ENCODE measurements at regions not wholly inside any gene's neighbourhood (a gene's known extent, or its start where the extent isn't known, plus 50 kb on each side); places are given as distances from the start of the nearest gene placed in this dataset.

DNA sequence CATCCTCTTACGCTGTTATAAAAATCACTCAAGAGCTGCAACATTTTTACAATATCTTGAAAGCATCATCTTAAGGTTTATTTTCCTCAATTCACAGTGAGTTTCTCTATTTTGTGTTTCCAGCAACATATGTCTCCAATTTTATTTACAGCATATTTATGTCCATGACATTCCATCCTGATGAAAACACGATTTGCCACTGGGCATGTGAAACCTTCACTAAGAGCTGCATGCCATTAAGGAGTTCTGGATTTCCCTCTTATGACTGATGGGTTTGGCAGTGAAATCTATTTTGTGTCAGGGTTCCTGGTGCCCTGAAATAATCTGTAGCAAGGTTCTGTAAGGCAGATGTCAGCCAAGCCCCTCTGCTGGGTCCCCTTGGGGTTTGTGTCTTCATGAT is 527.6 kb upstream of the KLF12 start:
- Histone ChIP-seq H3K27ac (replicated peaks in 1 of 4) (no peak overlapping the region), H3K27me3 (no peaks in the 10 kb centered on the region), H3K4me1 (no peaks in the 10 kb centered on the region), H3K4me3 (no peak overlapping the region), H3K9me3 (no peaks in the 10 kb centered on the region), H3K36me3 (no peaks in the 10 kb centered on the region)
- intact Hi-C loops (cut with DNase I), result no loop called here
- DNase-seq (ENCODE audit: extremely low spot score), result no peak
- 87% methylated on average over 2 of the region's 2 CpGs for WGBS
- TF ChIP-seq POLR2A (IDR thresholded peaks at IDR 0.05; ENCODE audit: low read depth), result no peak
- no peak for TF ChIP-seq EP300 (IDR thresholded peaks at IDR 0.05)
- TF ChIP-seq, protein P1, sequence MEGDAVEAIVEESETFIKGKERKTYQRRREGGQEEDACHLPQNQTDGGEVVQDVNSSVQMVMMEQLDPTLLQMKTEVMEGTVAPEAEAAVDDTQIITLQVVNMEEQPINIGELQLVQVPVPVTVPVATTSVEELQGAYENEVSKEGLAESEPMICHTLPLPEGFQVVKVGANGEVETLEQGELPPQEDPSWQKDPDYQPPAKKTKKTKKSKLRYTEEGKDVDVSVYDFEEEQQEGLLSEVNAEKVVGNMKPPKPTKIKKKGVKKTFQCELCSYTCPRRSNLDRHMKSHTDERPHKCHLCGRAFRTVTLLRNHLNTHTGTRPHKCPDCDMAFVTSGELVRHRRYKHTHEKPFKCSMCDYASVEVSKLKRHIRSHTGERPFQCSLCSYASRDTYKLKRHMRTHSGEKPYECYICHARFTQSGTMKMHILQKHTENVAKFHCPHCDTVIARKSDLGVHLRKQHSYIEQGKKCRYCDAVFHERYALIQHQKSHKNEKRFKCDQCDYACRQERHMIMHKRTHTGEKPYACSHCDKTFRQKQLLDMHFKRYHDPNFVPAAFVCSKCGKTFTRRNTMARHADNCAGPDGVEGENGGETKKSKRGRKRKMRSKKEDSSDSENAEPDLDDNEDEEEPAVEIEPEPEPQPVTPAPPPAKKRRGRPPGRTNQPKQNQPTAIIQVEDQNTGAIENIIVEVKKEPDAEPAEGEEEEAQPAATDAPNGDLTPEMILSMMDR (IDR thresholded peaks at IDR 0.05), result no peak
- no peak for TF ChIP-seq POLR2AphosphoS5 (IDR thresholded peaks at IDR 0.05)

DNA sequence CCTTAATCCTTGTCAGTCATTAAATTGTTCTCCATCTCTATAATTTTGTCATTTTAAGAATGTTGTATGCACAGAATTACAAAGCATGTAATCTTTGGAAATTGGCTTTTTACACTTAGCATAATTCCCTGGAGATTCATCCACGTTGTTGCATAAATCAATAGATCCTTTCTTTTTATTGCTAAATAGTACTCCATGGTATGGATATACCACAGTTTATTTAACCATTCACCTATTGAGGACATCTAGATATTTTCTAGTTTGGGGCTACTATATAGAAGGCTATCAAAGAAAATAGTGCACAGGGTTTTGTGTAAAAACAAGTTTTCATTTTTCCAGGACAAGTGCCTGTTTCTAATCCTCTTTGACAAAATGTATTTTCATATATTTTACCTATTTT is 523.6 kb upstream of the KLF12 start:
- Histone ChIP-seq H3K36me3 (no peaks in the 10 kb centered on the region), H3K4me3 (no peak overlapping the region), H3K9me3 (no peaks in the 10 kb centered on the region), H3K27ac (replicated peaks in 1 of 4) (no peak overlapping the region), H3K27me3 (no peaks in the 10 kb centered on the region), H3K4me1 (no peaks in the 10 kb centered on the region)
- DNase-seq (ENCODE audit: extremely low spot score), result no peak
- intact Hi-C loops (cut with DNase I), result no loop called here
- TF ChIP-seq, protein P1 (IDR thresholded peaks at IDR 0.05), result no peak
- TF ChIP-seq POLR2A (IDR thresholded peaks at IDR 0.05; ENCODE audit: low read depth) (no peak), EP300 (IDR thresholded peaks at IDR 0.05) (no peak), POLR2AphosphoS5 (IDR thresholded peaks at IDR 0.05) (no peak)
- 89% methylated on average over 1 of the region's 1 CpG for WGBS

DNA sequence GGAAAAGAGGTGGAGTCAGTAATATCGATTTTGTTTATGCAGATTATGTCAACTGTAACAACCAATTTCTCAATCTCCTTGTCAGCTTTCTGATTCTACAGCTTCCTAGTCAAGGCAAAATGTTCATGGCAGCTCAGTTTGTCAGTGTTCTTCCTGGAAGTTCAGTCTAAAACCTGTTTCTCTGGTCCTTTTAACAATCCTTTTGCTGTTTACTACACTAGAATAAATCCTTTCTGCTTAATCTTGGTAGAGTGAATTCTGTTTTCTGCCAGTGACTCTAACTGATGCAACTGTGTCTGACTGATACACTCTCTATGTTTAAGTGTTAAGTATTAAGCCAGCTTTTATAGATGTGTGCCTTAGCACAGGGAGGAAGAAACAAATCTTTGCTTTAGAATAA is 516.9 kb upstream of the KLF12 start:
- H3K4me3 ChIP-seq, result no peak overlapping the region
- intact Hi-C loops (cut with DNase I), result no loop called here
- WGBS, result 68% methylated on average over 1 of the region's 1 CpG
- H3K27me3 ChIP-seq, result no peaks in the 10 kb centered on the region
- no peaks in the 10 kb centered on the region for H3K9me3 ChIP-seq
- no peak for DNase-seq (ENCODE audit: extremely low spot score)
- no peaks in the 10 kb centered on the region for H3K4me1 ChIP-seq
- no peaks in the 10 kb centered on the region for H3K36me3 ChIP-seq
- H3K27ac ChIP-seq (replicated peaks in 1 of 4), result no peak overlapping the region
- TF ChIP-seq, protein P1 (IDR thresholded peaks at IDR 0.05), result no peak
- no peak for TF ChIP-seq EP300 (IDR thresholded peaks at IDR 0.05)
- TF ChIP-seq POLR2A (IDR thresholded peaks at IDR 0.05; ENCODE audit: low read depth), result no peak
- TF ChIP-seq POLR2AphosphoS5 (IDR thresholded peaks at IDR 0.05), result no peak

DNA sequence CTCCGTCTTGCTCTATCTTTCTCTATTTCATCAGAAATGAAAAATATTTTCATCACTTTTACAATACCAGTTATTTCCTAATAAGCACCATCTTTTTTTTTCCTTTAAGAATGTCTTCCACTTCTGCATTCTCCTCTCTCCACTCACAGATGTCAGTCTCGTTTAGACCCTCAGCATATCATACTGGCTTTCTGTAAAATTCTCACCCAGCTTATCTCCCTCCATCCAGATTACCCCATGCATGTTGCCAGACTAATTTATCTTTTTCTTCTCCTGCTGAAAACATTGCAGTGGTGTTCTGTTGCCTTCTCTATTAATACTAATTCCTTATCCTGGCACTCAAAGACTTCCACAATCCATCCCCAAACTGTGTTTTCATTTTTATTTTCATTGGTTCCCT is 513.8 kb upstream of the KLF12 start:
- H3K27ac ChIP-seq (replicated peaks in 1 of 4), result no peak overlapping the region
- intact Hi-C loops (cut with DNase I), result no loop called here
- WGBS, result 71% methylated on average over 2 of the region's 2 CpGs
- no peak for TF ChIP-seq POLR2AphosphoS5 (IDR thresholded peaks at IDR 0.05)
- TF ChIP-seq, protein P1 (IDR thresholded peaks at IDR 0.05), result no peak
- TF ChIP-seq EP300 (IDR thresholded peaks at IDR 0.05), result no peak
- TF ChIP-seq POLR2A (IDR thresholded peaks at IDR 0.05; ENCODE audit: low read depth), result no peak
- no peak for DNase-seq (ENCODE audit: extremely low spot score)
- H3K36me3 ChIP-seq, result no peaks in the 10 kb centered on the region
- H3K4me3 ChIP-seq, result no peak overlapping the region
- H3K27me3 ChIP-seq, result no peaks in the 10 kb centered on the region
- no peaks in the 10 kb centered on the region for H3K9me3 ChIP-seq
- H3K4me1 ChIP-seq, result no peaks in the 10 kb centered on the region

DNA sequence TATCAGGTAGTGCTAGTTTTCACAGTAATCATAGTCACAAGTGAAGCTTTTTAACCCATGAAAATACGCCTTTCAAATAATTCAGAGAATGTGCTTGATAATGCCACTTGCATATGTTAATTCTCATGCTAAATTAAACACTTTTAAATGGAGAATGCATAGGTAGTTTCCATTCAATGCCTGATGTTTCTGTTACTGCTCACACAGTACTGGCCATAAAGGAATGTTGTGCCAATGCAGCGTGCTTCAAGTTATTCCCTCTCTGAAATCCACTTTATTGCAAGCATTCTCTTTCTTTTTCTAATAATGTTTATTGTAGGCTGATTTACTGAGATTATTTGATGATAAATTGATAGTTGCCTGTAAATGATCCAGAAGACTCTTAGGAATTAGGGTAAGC is 513.0 kb upstream of the KLF12 start:
- H3K4me1 ChIP-seq, result no peaks in the 10 kb centered on the region
- H3K27me3 ChIP-seq, result no peaks in the 10 kb centered on the region
- WGBS, result 96% methylated on average over 2 of the region's 2 CpGs
- H3K4me3 ChIP-seq, result no peak overlapping the region
- no peak for DNase-seq (ENCODE audit: extremely low spot score)
- H3K27ac ChIP-seq (replicated peaks in 1 of 4), result no peak overlapping the region
- no peaks in the 10 kb centered on the region for H3K36me3 ChIP-seq
- intact Hi-C loops (cut with DNase I), result no loop called here
- TF ChIP-seq EP300 (IDR thresholded peaks at IDR 0.05) (no peak), POLR2AphosphoS5 (IDR thresholded peaks at IDR 0.05) (no peak), POLR2A (IDR thresholded peaks at IDR 0.05; ENCODE audit: low read depth) (no peak)
- TF ChIP-seq, protein P1 (IDR thresholded peaks at IDR 0.05), result no peak
- H3K9me3 ChIP-seq, result no peaks in the 10 kb centered on the region
